ENCODE measurements at regions not wholly inside any gene's neighbourhood (a gene's known extent, or its start where the extent isn't known, plus 50 kb on each side); places are given as distances from the start of the nearest gene placed in this dataset.

DNA sequence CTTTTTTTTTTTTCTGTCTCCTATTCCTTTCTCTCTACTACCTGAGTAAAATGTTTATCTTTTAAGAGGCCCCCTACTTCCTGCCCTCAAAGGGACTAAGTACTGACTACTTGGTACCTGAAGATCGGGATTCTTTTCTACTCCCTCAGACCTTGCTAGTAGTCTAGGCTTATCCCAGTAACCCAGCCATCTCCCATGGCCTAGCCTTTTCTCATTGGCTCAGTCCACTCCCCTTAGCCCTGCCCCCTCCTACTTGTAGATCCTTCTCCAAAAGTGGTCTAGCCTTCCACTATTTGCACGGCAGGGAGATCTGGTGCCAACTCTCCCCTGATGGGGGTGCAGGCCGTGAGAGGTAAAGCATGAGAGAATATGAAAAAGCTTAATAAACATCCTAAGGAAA is 133.7 kb downstream of the RCN1 start:
- TF ChIP-seq, protein P1, sequence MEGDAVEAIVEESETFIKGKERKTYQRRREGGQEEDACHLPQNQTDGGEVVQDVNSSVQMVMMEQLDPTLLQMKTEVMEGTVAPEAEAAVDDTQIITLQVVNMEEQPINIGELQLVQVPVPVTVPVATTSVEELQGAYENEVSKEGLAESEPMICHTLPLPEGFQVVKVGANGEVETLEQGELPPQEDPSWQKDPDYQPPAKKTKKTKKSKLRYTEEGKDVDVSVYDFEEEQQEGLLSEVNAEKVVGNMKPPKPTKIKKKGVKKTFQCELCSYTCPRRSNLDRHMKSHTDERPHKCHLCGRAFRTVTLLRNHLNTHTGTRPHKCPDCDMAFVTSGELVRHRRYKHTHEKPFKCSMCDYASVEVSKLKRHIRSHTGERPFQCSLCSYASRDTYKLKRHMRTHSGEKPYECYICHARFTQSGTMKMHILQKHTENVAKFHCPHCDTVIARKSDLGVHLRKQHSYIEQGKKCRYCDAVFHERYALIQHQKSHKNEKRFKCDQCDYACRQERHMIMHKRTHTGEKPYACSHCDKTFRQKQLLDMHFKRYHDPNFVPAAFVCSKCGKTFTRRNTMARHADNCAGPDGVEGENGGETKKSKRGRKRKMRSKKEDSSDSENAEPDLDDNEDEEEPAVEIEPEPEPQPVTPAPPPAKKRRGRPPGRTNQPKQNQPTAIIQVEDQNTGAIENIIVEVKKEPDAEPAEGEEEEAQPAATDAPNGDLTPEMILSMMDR (IDR thresholded peaks at IDR 0.05), result no peak
- TF ChIP-seq ZFX (IDR thresholded peaks at IDR 0.05; ENCODE audit: borderline replicate concordance), result no peak

All from 22Rv1 (cell line).